Jurkat, Clone E6-1 (cell line): ENCODE measurements at regions not wholly inside any gene's neighbourhood (a gene's known extent, or its start where the extent isn't known, plus 50 kb on each side); places are given as distances from the start of the nearest gene placed in this dataset.

Experiments
- DNase-seq: peaks from one replicate; pipeline ENCODE4 v3.0.0-alpha.2; 2011; ENCODE audit warnings: low read depth, low spot score
- H3K4me3 ChIP-seq: 2 replicates; pipeline ENCODE4 v1.5.1; 2011; ENCODE audit warnings: mild to moderate bottlenecking, low read length, control low read depth, moderate library complexity

DNA sequence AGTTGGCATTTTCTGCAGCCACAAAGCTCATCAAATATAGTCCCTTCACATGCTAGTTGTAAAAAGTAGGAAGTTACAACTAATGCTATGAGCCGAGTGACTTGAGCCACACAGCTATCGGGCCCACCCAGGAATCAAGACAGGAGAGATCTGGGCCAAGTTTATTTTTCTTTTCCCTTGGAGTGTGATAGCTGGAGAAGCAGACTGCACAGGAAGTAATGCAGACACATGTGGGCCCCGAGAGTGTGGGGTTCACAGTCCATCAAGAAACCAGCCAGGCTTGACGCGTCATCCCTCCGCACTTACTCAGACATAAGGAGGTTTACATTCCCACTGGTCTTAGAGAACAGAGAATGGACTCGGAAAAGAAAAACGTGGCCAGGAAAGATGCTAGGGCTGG, 403.1 kb upstream of the CDH11 start:
- no peak overlapping the region for H3K4me3 ChIP-seq
- DNase-seq, result no peak

DNA sequence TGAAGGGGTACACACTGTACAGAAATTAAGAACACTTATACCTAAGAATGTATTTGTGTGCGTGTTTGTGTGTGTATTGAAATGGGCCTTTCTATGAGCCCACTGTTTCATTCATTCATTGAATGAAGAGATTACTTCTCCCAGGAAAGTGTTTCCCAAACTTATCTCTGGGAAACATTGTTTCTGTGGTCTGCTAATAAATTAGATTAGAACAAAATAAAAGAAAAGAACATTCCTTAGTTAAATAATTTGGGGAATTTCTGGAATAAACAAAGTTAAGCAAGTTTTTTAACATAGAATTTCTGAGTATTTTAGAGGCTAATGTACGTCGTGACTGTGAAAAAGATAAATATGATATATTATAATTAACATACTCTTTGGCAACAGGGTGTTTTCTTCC, 402.4 kb upstream of the CDH11 start:
- no peak for DNase-seq
- H3K4me3 ChIP-seq, result no peak overlapping the region

DNA sequence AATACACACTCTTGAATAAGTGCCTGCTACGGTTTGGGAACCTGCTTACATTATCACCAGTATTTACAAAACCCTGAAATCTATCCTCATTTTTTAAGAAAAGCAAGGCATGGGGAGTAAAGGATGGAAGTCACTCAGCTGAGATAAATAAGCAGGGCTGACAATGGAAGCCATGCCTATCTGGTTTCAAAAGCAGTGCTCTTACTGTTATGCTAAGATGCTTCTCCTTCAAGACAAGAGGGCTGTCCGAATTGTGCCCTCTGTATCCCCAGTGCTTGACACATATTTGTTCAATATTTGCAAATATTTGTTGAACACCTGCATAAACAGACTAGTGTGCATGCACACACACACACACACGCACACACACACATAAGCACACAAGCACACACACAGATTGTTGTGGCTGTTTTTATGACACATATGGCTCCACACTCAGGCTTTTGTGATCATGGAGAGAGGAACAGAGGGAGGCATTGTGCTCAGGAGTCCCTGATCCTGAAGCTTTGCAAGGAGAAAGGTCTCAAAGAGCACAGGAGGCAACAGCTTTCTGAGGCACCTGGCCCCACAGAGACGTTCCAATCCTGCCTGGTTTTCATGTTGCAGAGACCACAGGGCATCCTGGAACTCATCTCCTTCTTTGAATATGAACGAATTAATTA, 401.6 kb upstream of the CDH11 start:
- no peak for DNase-seq
- H3K4me3 ChIP-seq, result no peak overlapping the region

DNA sequence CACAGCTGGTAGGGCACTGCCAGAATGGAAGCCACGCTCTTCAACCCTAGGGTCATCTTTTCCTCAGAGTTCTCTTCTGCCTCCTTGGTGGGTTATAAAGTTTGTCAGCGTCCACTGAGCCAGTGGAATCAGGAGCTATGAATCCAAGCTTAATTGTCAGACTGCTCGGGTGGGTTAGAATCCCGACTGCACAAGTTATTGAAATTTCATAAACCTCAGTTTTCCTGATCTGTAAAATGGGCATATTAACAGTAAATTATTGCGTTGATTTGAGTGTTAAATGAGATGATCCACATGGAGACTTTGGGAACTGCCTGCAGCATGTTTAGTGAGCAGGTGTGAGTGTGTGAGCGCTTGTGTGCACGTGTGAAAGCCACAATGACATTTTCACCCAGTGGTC, 400.5 kb upstream of the CDH11 start:
- no peak overlapping the region for H3K4me3 ChIP-seq
- no peak for DNase-seq

DNA sequence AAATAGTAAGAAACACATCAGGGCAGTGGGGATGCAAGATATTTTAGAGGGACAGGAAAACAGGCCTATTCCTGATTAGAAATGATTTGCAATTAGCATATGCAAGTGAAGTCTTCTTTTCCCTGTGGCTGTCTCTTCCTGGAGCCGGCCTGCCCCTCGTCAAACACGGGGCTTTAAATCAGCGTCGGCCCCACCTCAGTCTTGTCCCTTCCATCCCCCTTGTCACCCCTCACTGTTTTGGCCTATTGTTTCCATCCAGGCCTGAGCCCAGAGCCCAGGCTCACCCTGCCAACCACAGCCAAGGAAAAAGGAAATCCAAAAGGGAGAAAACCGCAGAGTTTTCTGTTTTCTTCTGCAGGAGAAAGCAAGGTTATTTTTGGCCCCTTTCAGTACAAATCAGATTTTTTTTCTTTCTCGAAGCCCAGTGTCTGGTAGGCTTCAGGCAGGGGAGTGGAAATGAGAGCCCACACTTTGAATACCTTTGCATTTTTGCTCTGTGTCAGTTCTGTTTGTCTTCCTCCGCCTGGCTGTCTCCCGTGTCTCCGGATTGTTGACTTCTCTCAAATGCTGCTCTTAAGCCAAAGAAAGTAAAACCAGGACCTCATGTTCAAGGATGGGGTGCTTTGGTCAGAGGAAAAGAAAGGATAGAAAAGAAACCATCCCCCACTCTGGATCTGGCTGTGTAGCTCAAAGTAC, 399.9 kb upstream of the CDH11 start:
- H3K4me3 ChIP-seq, result no peak overlapping the region

DNA sequence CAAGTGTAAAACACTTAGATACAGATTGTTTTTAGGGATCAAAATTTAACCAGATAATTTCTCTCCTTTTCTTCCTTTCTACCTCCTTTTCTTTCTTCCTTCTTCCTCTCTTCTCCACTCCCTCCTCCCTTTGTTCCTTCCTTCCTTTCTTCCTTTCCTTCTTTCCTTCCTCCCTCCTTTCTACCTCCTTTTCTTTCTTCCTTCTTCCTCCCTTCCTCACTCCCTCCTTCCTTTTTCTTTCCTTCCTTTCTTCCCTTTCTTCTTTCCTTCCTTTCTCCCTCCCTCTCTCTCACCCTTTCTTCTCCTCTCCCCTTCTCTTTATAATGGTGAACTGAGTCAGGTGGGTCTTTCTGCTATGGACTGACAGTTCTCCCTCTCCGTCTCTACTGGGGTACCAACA, 397.5 kb upstream of the CDH11 start:
- H3K4me3 ChIP-seq, result no peak overlapping the region
- no peak for DNase-seq

More for the DNA sequence above, 399.9 kb upstream of the CDH11 start:
- no peak for DNase-seq

DNA sequence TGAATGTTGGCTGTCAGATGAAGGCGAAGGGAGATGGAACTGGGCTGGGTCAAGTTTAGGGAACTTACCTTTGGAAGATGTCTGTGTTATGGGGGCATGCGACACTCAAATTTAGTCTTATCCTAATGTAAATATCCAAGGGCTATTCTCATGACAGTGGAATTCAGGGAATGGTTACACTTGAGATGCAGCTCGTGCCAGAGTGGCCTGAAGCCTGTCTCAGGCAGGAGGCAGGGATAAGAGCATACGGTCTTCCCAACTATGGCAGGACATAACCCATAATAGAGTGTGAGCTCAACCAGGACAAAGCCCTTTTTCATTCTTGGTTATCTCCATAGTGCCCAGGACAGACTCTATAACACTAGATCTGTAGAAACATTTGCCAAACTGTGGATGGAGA, 393.3 kb upstream of the CDH11 start:
- no peak overlapping the region for H3K4me3 ChIP-seq
- DNase-seq, result no peak

DNA sequence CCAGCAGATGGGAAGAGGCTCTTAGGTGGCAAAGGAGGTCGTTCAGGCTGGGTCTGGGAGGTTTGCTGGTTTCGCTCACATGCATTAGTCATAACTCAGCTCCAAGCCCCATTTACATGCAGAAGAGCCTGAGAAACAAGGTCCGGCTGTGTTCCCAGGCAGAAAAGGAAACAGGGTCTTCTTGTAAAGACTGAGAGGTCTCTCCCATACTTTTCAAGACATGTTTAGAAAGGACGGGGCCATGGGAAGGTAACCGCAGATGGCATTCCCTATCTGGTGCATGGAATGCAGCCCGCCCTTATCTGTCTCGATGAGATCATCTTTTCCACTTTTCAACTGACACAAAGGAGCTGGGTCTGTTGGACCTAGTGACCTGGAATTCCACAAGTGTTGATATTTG, 389.0 kb upstream of the CDH11 start:
- H3K4me3 ChIP-seq, result no peak overlapping the region
- DNase-seq, result no peak

DNA sequence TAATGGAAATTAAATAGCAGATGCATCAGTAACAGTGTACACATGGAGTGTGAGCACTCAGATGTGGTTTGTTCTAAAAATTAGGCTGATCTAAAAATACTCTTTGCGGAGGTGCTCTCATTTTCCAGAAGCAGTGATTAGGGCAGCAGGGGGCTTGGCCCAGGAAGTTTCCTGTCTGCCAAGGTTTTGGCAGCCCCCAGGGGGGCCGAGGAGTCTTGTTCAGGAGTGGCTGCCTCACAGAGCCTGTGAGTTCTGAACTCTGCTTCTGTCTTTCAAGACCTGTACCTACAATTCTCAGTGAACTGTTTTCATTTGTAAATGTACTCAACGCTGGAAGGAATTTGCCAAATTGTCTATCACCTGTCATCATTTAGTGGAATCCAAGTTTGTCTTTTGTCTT, 388.4 kb upstream of the CDH11 start:
- DNase-seq, result no peak
- no peak overlapping the region for H3K4me3 ChIP-seq

DNA sequence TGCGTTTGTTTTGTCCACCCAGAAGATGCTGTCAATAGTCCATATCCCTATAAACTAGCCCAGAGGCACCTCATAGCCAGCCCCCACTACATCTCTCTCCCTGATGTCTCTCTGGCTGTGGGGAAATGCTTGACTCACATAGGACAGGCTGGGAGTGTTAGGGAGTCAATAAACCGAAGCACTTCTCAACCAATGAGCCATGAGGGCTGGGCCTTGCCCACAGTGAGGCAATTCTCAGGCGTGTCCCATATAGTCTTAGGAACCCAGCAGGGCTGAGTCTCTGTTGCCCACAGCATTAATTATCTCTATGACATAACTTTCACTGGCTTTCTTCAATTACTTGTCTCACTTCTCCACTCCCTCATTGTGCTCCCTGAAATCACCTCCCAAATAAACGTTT, 387.3 kb upstream of the CDH11 start:
- DNase-seq, result no peak

DNA sequence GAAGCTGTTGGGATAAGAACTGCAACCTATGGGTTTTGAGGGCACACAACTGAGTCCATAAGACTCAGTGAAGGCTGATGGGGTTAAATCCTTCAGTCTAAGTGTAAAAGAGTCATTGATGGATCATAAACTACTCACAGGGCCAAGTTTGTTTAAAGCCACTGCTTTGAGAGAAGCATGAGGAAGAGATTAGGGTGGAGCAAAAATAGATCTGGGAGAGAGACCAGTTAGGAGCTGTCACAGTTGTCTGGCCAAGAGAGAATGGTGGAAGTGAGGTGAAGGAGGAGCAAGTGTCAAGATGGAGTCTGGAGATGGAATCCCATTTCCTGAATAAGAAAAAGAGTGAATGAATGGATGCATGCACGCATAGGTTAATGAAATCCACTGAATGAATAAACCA, 379.1 kb upstream of the CDH11 start:
- no peak for DNase-seq
- H3K4me3 ChIP-seq, result no peak overlapping the region

More for the DNA sequence above, 387.3 kb upstream of the CDH11 start:
- H3K4me3 ChIP-seq, result no peak overlapping the region

DNA sequence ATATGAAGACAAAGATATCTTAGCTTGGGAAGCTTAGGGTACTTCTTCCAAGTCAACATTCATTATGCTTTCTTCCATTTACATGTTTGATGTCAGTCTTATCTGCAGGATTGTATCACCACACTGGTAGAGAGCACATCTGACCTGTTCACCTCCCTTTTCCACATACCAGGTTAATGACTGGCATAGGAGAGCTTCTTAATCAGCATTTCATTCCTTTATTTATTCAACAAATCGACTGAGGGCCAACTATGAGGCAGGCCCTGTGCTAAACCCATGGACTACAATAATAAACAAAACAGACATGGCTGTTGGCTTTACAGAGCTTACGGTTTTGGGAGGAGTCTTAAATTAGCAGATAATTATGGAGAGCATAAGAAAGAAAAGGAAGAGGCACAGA, 378.1 kb upstream of the CDH11 start:
- H3K4me3 ChIP-seq, result no peak overlapping the region
- DNase-seq, result no peak

DNA sequence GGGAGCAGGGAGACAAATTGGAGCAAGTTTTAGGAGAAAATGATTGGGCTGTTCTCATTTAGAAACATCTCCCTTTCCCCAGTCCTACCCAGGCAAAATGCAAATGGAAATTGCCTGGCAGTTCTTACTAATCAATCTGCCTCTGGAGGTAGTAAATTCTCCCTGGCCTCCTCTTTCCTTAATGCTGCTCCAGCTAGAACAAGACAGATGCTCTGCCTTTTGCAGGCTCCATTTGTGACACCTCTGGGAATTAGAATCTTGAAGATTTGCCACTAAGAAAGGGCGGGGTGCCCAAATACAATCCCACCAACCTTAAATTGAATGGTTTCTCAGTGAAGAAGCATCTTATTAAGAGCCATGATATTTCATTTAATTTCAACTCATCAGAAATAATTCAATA, 377.7 kb upstream of the CDH11 start:
- H3K4me3 ChIP-seq, result no peak overlapping the region
- no peak for DNase-seq

DNA sequence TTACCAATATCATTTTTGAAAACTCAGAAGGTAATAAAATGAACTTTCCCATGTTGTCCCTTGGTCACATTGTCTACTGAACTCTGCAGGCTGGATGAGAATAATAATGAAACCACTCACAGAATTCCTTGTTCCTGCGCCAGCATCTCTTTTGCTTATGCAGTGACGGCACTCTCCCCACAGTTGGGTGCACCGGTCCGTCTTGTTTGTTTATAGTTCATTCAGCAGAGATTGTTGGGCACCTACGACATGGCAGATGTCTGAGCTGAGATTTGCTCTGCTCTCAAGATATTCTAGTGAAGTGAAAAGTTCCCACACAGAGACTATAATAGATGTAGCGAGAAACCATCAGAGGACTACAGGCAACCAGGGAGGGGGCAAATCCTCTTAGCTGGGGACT, 375.7 kb upstream of the CDH11 start:
- no peak overlapping the region for H3K4me3 ChIP-seq
- DNase-seq, result no peak

DNA sequence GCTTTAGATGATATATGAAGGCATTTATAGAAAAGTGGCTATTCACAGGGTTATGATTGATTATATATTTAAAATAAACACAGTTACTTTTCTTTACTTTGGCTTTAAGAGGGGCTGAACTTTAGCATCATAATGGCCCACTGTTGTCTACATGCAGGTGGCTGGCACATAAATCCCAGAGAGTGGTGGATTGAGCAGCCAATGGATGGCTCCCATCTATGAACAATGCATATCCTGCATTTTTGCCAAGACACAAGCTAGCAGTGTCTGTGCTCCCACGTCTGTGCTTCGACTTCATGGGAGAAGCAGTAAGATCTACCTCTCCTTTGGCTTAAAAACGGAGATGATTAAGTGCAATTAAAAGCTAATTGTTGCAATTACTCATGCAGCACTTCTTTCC, 373.2 kb upstream of the CDH11 start:
- H3K4me3 ChIP-seq, result no peak overlapping the region
- DNase-seq, result no peak

DNA sequence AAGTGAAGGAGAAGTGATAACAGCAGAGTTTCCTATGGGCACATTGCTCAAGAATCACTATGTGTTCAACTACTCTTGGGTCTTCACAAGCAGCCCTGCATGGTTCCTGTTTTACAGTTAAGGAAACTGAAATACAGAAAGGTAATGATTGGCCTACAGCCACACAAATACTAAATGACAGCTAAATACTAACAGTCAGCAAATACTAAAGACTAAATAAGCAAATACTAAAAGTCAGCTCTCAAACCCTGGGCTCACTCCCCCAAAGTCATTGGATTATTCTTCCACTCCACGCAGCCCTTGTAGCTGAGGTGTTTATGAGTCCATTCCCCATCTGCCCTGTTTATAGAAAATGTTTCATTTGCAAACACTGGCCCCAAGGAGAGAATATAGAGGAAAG, 372.7 kb upstream of the CDH11 start:
- DNase-seq, result no peak
- H3K4me3 ChIP-seq, result no peak overlapping the region

DNA sequence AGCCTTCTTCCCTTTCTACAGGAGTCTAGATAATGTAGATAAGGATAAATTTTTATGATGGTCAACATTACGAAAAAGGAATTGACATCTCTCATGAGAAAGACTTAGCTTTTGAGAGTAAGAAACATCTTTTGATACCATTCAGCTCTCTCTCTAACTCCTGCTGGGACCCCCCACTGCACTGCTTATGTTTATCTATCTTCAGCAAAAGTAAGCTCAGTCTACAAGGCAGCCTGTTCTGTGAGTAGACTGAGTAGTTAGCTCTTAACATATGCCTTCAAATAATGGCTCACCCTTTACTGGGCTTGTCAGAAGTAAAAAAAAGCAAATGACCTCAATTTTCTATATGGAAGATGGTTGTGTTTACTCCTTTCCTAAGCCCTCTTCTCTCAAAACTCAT, 372.2 kb upstream of the CDH11 start:
- H3K4me3 ChIP-seq, result no peak overlapping the region
- DNase-seq, result no peak

DNA sequence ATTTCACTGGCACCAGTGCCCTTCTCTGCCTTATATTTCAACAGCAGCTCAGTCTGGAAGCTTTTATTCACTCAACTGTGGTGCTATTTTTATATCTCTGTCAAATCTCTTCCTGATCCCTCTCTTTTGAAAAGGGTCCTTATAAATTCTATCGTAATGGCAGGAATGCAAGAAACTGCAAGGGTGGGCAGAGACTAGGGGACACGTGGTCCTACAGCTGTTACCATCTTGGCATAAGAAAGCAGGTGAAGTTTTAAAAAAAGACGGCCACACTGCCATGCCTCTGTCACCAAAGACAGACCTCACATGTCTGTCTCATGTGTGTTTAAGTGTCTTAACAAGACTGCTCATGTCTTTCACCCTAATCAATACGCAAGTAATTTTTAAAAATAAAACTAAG, 368.4 kb upstream of the CDH11 start:
- no peak overlapping the region for H3K4me3 ChIP-seq
- no peak for DNase-seq

DNA sequence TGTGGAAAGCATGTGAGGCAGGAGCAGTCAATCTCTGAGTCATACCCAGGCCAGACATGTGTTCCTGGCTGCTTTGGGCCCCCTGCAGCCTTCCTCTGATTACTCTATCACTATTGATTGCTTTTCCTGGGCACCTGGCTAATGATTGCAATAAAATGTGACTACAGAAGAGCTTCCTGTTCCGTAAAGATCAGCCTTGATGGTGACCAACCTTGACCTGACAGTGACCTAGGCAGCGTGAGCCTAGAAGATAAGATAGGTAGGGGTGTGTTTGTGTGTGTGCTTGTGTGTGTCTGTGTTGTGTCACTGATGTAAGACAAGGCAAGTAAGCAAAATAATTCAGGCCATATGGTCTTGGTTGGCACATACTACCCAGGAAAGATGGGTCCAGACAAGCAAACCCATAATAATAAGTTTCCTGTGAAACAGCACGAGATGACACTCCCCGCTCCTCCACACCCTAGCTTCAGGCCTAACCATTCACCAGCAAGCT, 367.7 kb upstream of the CDH11 start:
- DNase-seq, result no peak
- no peak overlapping the region for H3K4me3 ChIP-seq

DNA sequence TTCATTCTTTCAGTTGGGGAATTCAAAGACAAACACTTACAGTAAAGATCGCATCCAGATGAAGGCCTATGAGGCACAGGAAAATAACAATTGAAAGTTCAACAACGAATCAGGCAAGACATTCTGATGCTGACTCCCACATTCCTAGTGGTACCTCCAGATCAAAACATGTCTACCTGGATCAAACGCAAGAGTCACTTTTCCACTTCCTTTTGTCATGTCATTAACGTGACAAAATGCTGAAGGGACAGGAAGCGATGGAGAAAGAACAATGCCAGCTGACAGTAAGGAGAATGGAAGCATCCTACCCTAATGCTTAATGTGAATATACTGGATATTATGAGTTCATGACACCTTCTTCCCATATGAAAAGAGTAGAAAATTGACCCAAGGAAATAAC, 365.4 kb upstream of the CDH11 start:
- DNase-seq, result no peak
- no peak overlapping the region for H3K4me3 ChIP-seq

DNA sequence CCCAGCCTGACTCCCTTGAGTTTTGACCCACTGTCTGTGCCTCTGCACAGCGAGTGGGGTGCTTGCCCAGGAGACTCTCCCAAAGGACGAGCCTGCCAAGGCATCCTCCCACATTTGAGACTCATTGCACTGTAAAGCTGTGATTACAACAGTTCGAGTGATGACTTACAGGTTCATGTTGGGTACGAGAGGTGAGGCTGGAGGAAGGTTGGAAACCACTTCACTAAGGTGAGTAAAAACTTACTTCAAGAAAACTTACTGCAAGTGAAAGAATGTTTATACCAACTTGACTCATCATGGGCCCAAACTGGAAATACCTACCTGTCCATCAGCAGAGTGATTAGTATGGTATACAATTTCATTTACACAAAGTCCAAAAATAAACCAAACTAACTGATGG, 360.1 kb upstream of the CDH11 start:
- H3K4me3 ChIP-seq, result no peak overlapping the region
- DNase-seq, result no peak
